Kidney epithelial cell (primary cell): ENCODE measurements at regions not wholly inside any gene's neighbourhood (a gene's known extent, or its start where the extent isn't known, plus 50 kb on each side); places are given as distances from the start of the nearest gene placed in this dataset.

Experiments used
- DNase-seq: peaks from one replicate; pipeline ENCODE4 v3.0.0-alpha.2; 2010; ENCODE audit warnings: low read depth
- H3K27me3 ChIP-seq: 2 replicates; pipeline ENCODE4 v1.6.0; 2011; ENCODE audit warnings: low read length; ENCODE audit not compliant: control insufficient read depth, insufficient read depth
- H3K36me3 ChIP-seq: 2 replicates; pipeline ENCODE4 v1.5.1; 2011; ENCODE audit warnings: low read length; ENCODE audit not compliant: control insufficient read depth, insufficient read depth
- H3K4me3 ChIP-seq: 2 replicates; pipeline ENCODE4 v1.5.1; 2011; ENCODE audit warnings: low read depth, mild to moderate bottlenecking, control low read depth, low read length
- CTCF ChIP-seq: IDR thresholded peaks from 2 replicates; pipeline ENCODE4 v1.5.1; 2011; ENCODE audit warnings: mild to moderate bottlenecking, moderate library complexity, low read length, control low read depth, inconsistent platforms; ENCODE audit not compliant: insufficient read depth, poor library complexity, severe bottlenecking

- TF ChIP-seq CTCF: no peak
- H3K4me3 ChIP-seq: no peak overlapping the region
- DNase-seq: no peak
- no peaks in the 10 kb centered on the region for H3K36me3 ChIP-seq
- no peaks in the 10 kb centered on the region for H3K27me3 ChIP-seq
Observed at GRCh38 chr3:104738271-104738670, 628.4 kb upstream of the ALCAM start.

- Histone ChIP-seq H3K27me3 (no peaks in the 10 kb centered on the region), H3K4me3 (no peak overlapping the region), H3K36me3 (no peaks in the 10 kb centered on the region)
- TF ChIP-seq CTCF: no peak
- DNase-seq: no peak
Observed at GRCh38 chr3:104740874-104741379, 625.8 kb upstream of the ALCAM start.

GRCh38 chr3:104742044-104742443 is 624.7 kb upstream of the ALCAM start:
- H3K4me3 ChIP-seq: no peak overlapping the region
- TF ChIP-seq CTCF: no peak
- H3K27me3 ChIP-seq: no peaks in the 10 kb centered on the region
- no peak for DNase-seq
- no peaks in the 10 kb centered on the region for H3K36me3 ChIP-seq

- TF ChIP-seq CTCF: no peak
- H3K36me3 ChIP-seq: no peaks in the 10 kb centered on the region
- no peak for DNase-seq
Observed at GRCh38 chr3:104745313-104745712, 621.4 kb upstream of the ALCAM start.

GRCh38 chr3:104746056-104746455 is 620.7 kb upstream of the ALCAM start:
- Histone ChIP-seq H3K36me3 (no peaks in the 10 kb centered on the region), H3K27me3 (no peaks in the 10 kb centered on the region), H3K4me3 (no peak overlapping the region)
- DNase-seq: no peak
- TF ChIP-seq CTCF: no peak

More at GRCh38 chr3:104745313-104745712, 621.4 kb upstream of the ALCAM start:
- H3K4me3 ChIP-seq: no peak overlapping the region
- H3K27me3 ChIP-seq: no peaks in the 10 kb centered on the region

- no peak for DNase-seq
- no peaks in the 10 kb centered on the region for H3K36me3 ChIP-seq
Observed at GRCh38 chr3:104750581-104750980, 616.1 kb upstream of the ALCAM start.

More at GRCh38 chr3:104750581-104750980, 616.1 kb upstream of the ALCAM start:
- H3K4me3 ChIP-seq: no peak overlapping the region
- no peaks in the 10 kb centered on the region for H3K27me3 ChIP-seq
- no peak for TF ChIP-seq CTCF
